Progenitor cell of endocrine pancreas (in vitro differentiated cells): ENCODE measurements at regions not wholly inside any gene's neighbourhood (a gene's known extent, or its start where the extent isn't known, plus 50 kb on each side); places are given as distances from the start of the nearest gene placed in this dataset.

Source experiments
- DNase-seq: peaks from one replicate; pipeline ENCODE4 v3.0.0; 2021; ENCODE audit warnings: low spot score; ENCODE audit not compliant: unreplicated experiment
- H3K27ac Mint-ChIP-seq: 2 replicates; pipeline ENCODE4 v1.8.0; 2021; ENCODE audit warnings: mild to moderate bottlenecking, moderate library complexity, mixed read lengths
- H3K27me3 Mint-ChIP-seq: 2 replicates; pipeline ENCODE4 v1.8.0; 2021; ENCODE audit warnings: mixed read lengths
- H3K36me3 Mint-ChIP-seq: 2 replicates; pipeline ENCODE4 v1.8.0; 2022; ENCODE audit warnings: mixed read lengths; ENCODE audit not compliant: insufficient read depth
- H3K4me1 Mint-ChIP-seq: 2 replicates; pipeline ENCODE4 v1.8.0; 2021; ENCODE audit warnings: low read depth, mixed read lengths
- H3K4me3 Mint-ChIP-seq: 2 replicates; pipeline ENCODE4 v1.8.0; 2021; ENCODE audit warnings: low read depth, mild to moderate bottlenecking, moderate library complexity, mixed read lengths
- H3K9me3 Mint-ChIP-seq: 2 replicates; pipeline ENCODE4 v1.8.0; 2021; ENCODE audit warnings: low read depth, mixed read lengths
- CTCF ChIP-seq: fragments of 200-600 bp; sonication (generic); IDR thresholded peaks from one replicate; pipeline ENCODE4 v1.5.0; 2021; ENCODE audit warnings: antibody characterized with exemption, mild to moderate bottlenecking; ENCODE audit not compliant: unreplicated experiment

DNA sequence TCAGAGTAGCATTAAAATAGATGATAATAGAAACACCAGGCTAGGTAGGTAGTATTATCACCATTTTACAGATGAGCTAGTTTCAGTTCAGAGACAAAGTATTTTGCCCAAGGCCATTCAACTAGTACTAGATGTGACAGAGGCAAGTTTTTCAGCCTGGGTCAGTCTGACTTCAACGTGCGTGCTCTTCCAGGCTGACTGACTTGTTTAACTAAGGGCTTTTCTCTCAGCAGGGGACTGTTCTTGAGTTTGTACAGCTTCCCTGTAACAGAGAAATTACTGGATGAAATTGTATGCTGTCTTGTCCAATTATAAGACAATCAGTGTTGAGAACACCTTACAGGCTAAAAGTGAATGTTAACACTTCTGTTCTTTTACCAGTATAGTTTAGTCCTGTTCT, 333.5 kb upstream of the MAN1A1 start:
- TF ChIP-seq CTCF, result no peak
- no peak overlapping the region for H3K27ac Mint-ChIP-seq

GRCh38 chr6:119678961-119679360, 329.4 kb upstream of the MAN1A1 start:
- DNase-seq, result no peak
- H3K27ac Mint-ChIP-seq, result no peak overlapping the region
- no peak overlapping the region for H3K4me3 Mint-ChIP-seq
- no peak for TF ChIP-seq CTCF
- H3K27me3 Mint-ChIP-seq, result no peaks in the 10 kb centered on the region
- no peaks in the 10 kb centered on the region for H3K36me3 Mint-ChIP-seq
- no peaks in the 10 kb centered on the region for H3K4me1 Mint-ChIP-seq
- no peaks in the 10 kb centered on the region for H3K9me3 Mint-ChIP-seq

More for the DNA sequence above, 333.5 kb upstream of the MAN1A1 start:
- no peaks in the 10 kb centered on the region for H3K4me1 Mint-ChIP-seq
- no peaks in the 10 kb centered on the region for H3K36me3 Mint-ChIP-seq
- no peaks in the 10 kb centered on the region for H3K9me3 Mint-ChIP-seq
- no peak overlapping the region for H3K4me3 Mint-ChIP-seq
- no peak for DNase-seq
- no peaks in the 10 kb centered on the region for H3K27me3 Mint-ChIP-seq

DNA sequence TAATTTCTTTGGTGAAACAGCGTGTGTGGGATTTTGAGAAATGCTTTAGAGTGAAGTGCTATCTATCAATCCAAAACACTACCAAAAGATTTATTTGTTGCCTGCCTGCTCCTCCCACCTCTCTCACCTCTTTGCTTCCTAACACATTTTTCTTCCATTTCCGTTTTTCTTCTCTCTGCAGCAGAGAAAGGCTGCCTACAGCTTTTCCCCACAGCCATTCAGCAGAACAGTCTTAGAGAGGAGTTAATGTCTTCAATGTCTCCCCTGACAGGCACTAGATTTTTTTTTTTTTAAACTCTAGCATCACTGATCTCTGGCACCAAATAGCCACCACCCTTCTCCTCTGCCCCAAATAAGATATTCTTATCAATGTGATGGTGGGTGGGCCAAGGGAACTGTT, 327.8 kb upstream of the MAN1A1 start:
- no peak overlapping the region for H3K4me3 Mint-ChIP-seq
- no peaks in the 10 kb centered on the region for H3K36me3 Mint-ChIP-seq
- DNase-seq, result no peak
- no peaks in the 10 kb centered on the region for H3K9me3 Mint-ChIP-seq
- H3K27ac Mint-ChIP-seq, result no peak overlapping the region
- no peaks in the 10 kb centered on the region for H3K27me3 Mint-ChIP-seq
- H3K4me1 Mint-ChIP-seq, result peaks cover 4% of the 10 kb centered on the region
- no peak for TF ChIP-seq CTCF

DNA sequence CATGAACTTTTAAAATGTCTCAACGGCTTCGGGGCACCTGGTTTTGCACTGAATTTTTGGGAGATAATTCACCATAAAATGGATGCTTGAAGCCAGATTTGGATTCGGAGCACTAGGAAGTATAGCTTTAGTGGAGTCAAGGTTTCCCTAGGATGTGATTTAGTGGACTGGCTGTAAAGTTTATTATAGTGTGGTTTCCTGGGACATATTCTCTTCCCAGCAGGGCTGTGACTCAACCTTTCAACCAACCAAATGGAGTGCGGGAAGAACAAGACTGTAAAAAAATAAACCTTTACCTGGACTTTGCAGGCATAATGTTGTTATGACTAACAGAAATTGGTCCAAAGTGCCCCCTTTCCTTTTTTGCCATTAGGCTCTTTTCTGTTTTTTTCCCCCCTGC, 327.4 kb upstream of the MAN1A1 start:
- no peak overlapping the region for H3K27ac Mint-ChIP-seq
- no peak for TF ChIP-seq CTCF
- no peak overlapping the region for H3K4me3 Mint-ChIP-seq

GRCh38 chr6:119676230-119676629, 326.7 kb upstream of the MAN1A1 start:
- no peak overlapping the region for H3K27ac Mint-ChIP-seq
- no peak for TF ChIP-seq CTCF
- H3K27me3 Mint-ChIP-seq, result no peaks in the 10 kb centered on the region
- H3K4me3 Mint-ChIP-seq, result no peak overlapping the region
- H3K36me3 Mint-ChIP-seq, result no peaks in the 10 kb centered on the region
- no peaks in the 10 kb centered on the region for H3K9me3 Mint-ChIP-seq
- no peak for DNase-seq
- H3K4me1 Mint-ChIP-seq, result peaks cover 4% of the 10 kb centered on the region

More for the DNA sequence above, 327.4 kb upstream of the MAN1A1 start:
- H3K9me3 Mint-ChIP-seq, result no peaks in the 10 kb centered on the region
- H3K27me3 Mint-ChIP-seq, result no peaks in the 10 kb centered on the region
- no peak for DNase-seq
- peaks cover 4% of the 10 kb centered on the region for H3K4me1 Mint-ChIP-seq
- no peaks in the 10 kb centered on the region for H3K36me3 Mint-ChIP-seq
